Dedifferentiated amniotic fluid mesenchymal stem cell (primary cell): ENCODE measurements at regions not wholly inside any gene's neighbourhood (a gene's known extent, or its start where the extent isn't known, plus 50 kb on each side); places are given as distances from the start of the nearest gene placed in this dataset.
"Not testable (repeated sequence)": the region's sequence is repeated elsewhere in the genome, so short reads cannot be mapped to it uniquely, and the experiment has no call there.

ENCODE experiments used
- DNase-seq: peaks from one replicate; pipeline ENCODE4 v3.0.0-alpha.2; 2016; ENCODE audit errors: extremely low spot score

- DNase-seq: not testable (repeated sequence)
Observed at GRCh38 chr15:70373439-70373838, 275.7 kb upstream of the TLE3 start.

- not testable (repeated sequence) for DNase-seq
Observed at GRCh38 chr15:70367913-70368705, 270.4 kb upstream of the TLE3 start.

- not testable (repeated sequence) for DNase-seq
Observed at GRCh38 chr15:70364023-70364422, 266.3 kb upstream of the TLE3 start.

GRCh38 chr15:70362886-70363285 lies 265.2 kb upstream of the TLE3 start:
- no peak for DNase-seq

- no peak for DNase-seq
Observed at GRCh38 chr15:70362350-70362749, 264.6 kb upstream of the TLE3 start.

- no peak for DNase-seq
Observed at GRCh38 chr15:70361891-70362290, 264.2 kb upstream of the TLE3 start.

- DNase-seq: no peak
Observed at GRCh38 chr15:70361106-70361505, 263.4 kb upstream of the TLE3 start.

GRCh38 chr15:70358871-70359647 lies 261.3 kb upstream of the TLE3 start:
- no peak for DNase-seq

- DNase-seq: no peak
Observed at GRCh38 chr15:70358011-70358819, 260.5 kb upstream of the TLE3 start.

- DNase-seq: no peak
Observed at GRCh38 chr15:70357453-70357852, 259.7 kb upstream of the TLE3 start.

- no peak for DNase-seq
Observed at GRCh38 chr15:70356919-70357318, 259.2 kb upstream of the TLE3 start.

GRCh38 chr15:70356062-70356860 lies 258.5 kb upstream of the TLE3 start:
- no peak for DNase-seq

- no peak for DNase-seq
Observed at GRCh38 chr15:70355275-70355795, 257.6 kb upstream of the TLE3 start.

- no peak for DNase-seq
Observed at GRCh38 chr15:70354346-70354905, 256.7 kb upstream of the TLE3 start.

GRCh38 chr15:70353606-70354345 lies 256.1 kb upstream of the TLE3 start:
- no peak for DNase-seq

- no peak for DNase-seq
Observed at GRCh38 chr15:70351941-70352774, 254.4 kb upstream of the TLE3 start.

GRCh38 chr15:70351391-70351790 lies 253.7 kb upstream of the TLE3 start:
- DNase-seq: no peak

GRCh38 chr15:70348581-70349344 lies 251.0 kb upstream of the TLE3 start:
- no peak for DNase-seq

GRCh38 chr15:70348226-70348543 lies 250.5 kb upstream of the TLE3 start:
- no peak for DNase-seq
